NCI-H2081 treated with DMSO at 0.1 percent for 48 hours (cell line): ENCODE measurements at regions not wholly inside any gene's neighbourhood (a gene's known extent, or its start where the extent isn't known, plus 50 kb on each side); places are given as distances from the start of the nearest gene placed in this dataset.

ENCODE experiments used
- DNase-seq: peaks from one replicate; lab custom pipeline; 2025; lab: John Stamatoyannopoulos, UW

GRCh38 chr11:115556984-115557383 lies 52.8 kb upstream of the CADM1 start:
- DNase-seq, result no peak

DNA sequence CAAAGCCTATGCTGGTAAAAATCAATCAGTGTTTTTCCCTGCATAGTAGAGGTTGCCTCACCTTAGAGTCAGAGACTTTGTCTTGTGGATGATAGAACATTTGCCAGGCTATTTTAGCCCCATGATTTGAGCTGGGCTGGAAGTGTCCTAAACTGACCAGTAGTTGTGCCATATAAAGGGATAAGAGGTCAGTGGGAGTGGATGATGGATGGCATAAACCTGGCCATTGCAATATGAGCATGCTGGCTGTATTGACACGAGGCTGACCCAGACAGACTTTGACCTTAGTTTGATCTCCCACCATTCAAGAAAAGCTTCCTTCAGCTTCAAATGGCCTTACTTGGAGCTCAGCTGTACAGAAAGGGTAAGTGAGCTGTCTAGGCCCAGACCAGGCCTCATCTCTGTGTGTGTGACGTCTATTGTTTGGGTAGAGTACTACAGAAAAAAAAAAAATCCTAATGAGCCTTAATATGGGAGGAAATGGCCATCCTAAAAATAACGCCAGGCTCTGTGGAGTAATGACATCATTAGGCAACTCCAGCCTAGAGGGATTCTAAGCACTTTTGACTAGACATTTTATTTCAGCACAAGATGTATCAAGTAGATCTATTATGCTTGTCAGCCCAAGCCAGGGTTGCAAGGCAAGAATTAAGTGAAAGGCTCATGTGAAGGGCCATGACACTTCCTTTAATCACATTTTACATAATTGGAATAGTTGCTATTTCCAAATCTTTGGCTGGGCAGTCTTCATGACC lies 51.3 kb upstream of the CADM1 start:
- no peak for DNase-seq
